ENCODE measurements at regions not wholly inside any gene's neighbourhood (a gene's known extent, or its start where the extent isn't known, plus 50 kb on each side); places are given as distances from the start of the nearest gene placed in this dataset.

DNA sequence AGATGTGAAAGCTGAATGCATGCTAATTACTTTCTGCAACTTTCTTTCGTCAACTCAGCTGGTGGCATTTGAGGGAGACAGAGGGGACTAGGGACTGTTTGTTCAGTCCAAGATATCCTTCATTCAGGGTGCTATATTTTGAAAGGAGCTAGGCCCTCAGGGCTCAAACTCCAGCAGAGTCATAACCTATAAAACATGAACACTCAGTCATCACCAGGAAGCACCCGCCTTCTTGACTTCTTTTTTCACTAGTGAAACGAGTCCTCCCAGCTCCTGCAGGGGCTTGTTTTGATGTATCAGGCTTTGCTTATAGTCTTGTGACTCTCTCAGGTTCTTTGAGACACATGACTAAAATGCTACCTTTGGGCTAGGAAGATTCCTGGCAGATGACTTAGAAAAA lies 230.6 kb downstream of the PCDH7 start:
- Histone ChIP-seq H3K9ac (no peak overlapping the region), H3K4me3 (ENCODE audit: low read depth, low read length) (no peak overlapping the region), H3K27ac (no peak overlapping the region), H3K36me3 (ENCODE audit: control insufficient read depth, insufficient read depth, low read length) (no peaks in the 10 kb centered on the region), H3K4me1 (no peaks in the 10 kb centered on the region), H3K79me2 (no peaks in the 10 kb centered on the region), H3K27me3 (ENCODE audit: control insufficient read depth, insufficient read depth, low read length) (no peaks in the 10 kb centered on the region), H2AFZ (no peak overlapping the region), H3K4me2 (ENCODE audit: low read length) (no peak overlapping the region), H3K9me3 (ENCODE audit: control insufficient read depth, low read length) (no peaks in the 10 kb centered on the region)
- TF ChIP-seq CTCF (IDR thresholded peaks at IDR 0.05), result no peak

GRCh38 chr4:30952526-30953219 lies 232.5 kb downstream of the PCDH7 start:
- H3K9ac ChIP-seq, result no peak overlapping the region
- no peak for TF ChIP-seq CTCF (IDR thresholded peaks at IDR 0.05)

DNA sequence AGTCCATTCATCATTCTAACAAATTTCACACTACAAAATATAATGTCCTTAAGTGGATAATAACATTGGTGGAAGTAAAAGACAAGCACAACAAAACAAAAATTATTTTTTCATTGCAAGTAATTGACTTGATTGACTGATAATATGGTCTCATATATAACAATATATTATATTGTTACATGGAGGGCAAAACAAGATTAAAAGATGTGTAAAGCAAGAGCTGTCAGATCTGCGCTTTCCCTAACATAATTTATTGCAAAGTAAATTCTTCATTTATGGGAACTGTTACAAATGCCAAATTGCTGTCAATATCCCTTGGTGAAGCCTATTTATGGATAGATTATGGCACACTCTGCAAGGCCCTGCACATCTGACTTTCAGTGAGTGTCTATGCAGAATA lies 233.6 kb downstream of the PCDH7 start:
- Histone ChIP-seq H2AFZ (no peak overlapping the region), H3K9ac (no peak overlapping the region), H3K27me3 (ENCODE audit: control insufficient read depth, insufficient read depth, low read length) (no peaks in the 10 kb centered on the region), H3K79me2 (no peaks in the 10 kb centered on the region), H3K36me3 (ENCODE audit: control insufficient read depth, insufficient read depth, low read length) (no peaks in the 10 kb centered on the region), H3K9me3 (ENCODE audit: control insufficient read depth, low read length) (no peaks in the 10 kb centered on the region), H3K27ac (no peak overlapping the region), H3K4me1 (no peaks in the 10 kb centered on the region), H3K4me3 (ENCODE audit: low read depth, low read length) (no peak overlapping the region), H3K4me2 (ENCODE audit: low read length) (no peak overlapping the region)
- TF ChIP-seq CTCF (IDR thresholded peaks at IDR 0.05), result no peak

More at GRCh38 chr4:30952526-30953219, 232.5 kb downstream of the PCDH7 start:
- Histone ChIP-seq H3K36me3 (ENCODE audit: control insufficient read depth, insufficient read depth, low read length) (no peaks in the 10 kb centered on the region), H3K27me3 (ENCODE audit: control insufficient read depth, insufficient read depth, low read length) (no peaks in the 10 kb centered on the region), H3K79me2 (no peaks in the 10 kb centered on the region), H3K4me3 (ENCODE audit: low read depth, low read length) (no peak overlapping the region), H2AFZ (no peak overlapping the region), H3K9me3 (ENCODE audit: control insufficient read depth, low read length) (no peaks in the 10 kb centered on the region), H3K27ac (no peak overlapping the region), H3K4me1 (no peaks in the 10 kb centered on the region), H3K4me2 (ENCODE audit: low read length) (no peak overlapping the region)

DNA sequence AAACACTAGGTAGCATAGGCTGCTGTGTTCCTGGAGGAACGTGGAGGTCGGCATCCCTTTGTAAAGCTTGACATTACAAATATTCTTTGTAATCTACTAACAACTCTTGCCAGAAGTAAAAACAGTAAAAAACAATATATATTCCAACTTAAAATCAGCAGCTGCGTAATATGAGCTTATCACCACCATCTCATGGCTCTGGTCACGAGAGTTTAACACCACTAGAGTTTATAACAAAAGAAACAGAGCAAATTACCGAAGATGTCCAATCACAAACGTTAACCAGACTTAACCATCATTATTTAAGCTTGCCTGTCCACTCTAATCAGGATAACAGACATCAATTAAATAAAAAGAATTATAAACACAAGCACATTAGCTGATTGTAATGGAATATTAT lies 236.7 kb downstream of the PCDH7 start:
- H3K4me2 ChIP-seq (ENCODE audit: low read length), result no peak overlapping the region

More for the DNA sequence above, 236.7 kb downstream of the PCDH7 start:
- Histone ChIP-seq H3K27me3 (ENCODE audit: control insufficient read depth, insufficient read depth, low read length) (no peaks in the 10 kb centered on the region), H3K4me1 (no peaks in the 10 kb centered on the region), H3K79me2 (no peaks in the 10 kb centered on the region), H3K27ac (no peak overlapping the region), H3K9ac (no peak overlapping the region), H3K9me3 (ENCODE audit: control insufficient read depth, low read length) (no peaks in the 10 kb centered on the region), H3K36me3 (ENCODE audit: control insufficient read depth, insufficient read depth, low read length) (no peaks in the 10 kb centered on the region), H3K4me3 (ENCODE audit: low read depth, low read length) (no peak overlapping the region), H2AFZ (no peak overlapping the region)
- no peak for TF ChIP-seq CTCF (IDR thresholded peaks at IDR 0.05)
